HT1080 (cell line): ENCODE measurements at regions not wholly inside any gene's neighbourhood (a gene's known extent, or its start where the extent isn't known, plus 50 kb on each side); places are given as distances from the start of the nearest gene placed in this dataset.
"Not testable (repeated sequence)": the region's sequence is repeated elsewhere in the genome, so short reads cannot be mapped to it uniquely, and the experiment has no call there.

Source experiments
- DNase-seq: peaks from one replicate; pipeline ENCODE4 v3.0.0-alpha.2; 2015; ENCODE audit warnings: low read depth

- no peak for DNase-seq
Measured at GRCh38 chr13:52931131-52931530, 82.7 kb upstream of the PCDH8 start.

DNA sequence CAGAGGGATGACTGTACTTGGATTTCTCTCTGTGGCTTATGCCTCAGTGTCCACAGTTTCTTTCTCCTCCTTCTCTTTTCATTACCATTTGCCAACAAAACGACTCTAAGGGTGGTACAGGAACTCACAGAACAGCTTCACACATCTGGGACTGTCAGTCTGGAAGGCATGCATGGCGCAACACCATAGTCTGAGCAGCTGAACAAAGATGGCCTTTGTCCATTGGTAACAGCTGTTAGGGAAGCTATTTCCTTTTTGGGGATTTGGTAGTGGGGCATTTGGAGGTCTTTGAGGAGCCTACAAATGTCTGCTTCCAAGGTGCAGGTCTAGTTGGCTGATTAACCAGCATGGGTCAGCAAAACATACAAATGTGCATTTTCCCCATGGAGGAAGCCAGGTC, 81.4 kb upstream of the PCDH8 start:
- DNase-seq = no peak

GRCh38 chr13:52926971-52927370, 78.5 kb upstream of the PCDH8 start:
- DNase-seq = no peak

GRCh38 chr13:52925775-52926285, 77.4 kb upstream of the PCDH8 start:
- DNase-seq = no peak

DNA sequence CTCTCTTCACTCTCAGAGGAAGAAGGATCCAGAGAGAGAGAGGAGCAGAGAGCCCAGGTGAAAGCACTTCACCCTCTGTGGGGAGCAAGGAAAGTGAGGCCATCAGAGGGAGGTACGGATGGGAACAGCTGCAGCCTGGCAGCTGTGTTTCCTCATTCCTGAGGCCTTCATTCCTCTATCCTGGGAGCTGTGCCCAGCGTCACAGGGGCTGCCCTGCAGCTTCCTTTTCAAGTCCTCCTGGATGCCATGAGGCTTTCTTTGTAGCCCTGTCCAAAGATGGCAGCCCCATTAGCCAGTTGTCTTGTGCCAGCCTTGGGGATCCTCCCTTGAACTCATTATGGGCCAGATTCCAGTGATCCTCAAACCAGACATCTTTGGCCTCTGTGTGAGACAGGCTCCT, 76.8 kb upstream of the PCDH8 start:
- DNase-seq = no peak

- no peak for DNase-seq
Measured at GRCh38 chr13:52924289-52925148, 76.1 kb upstream of the PCDH8 start.

GRCh38 chr13:52922961-52923360, 74.5 kb upstream of the PCDH8 start:
- DNase-seq = no peak

DNA sequence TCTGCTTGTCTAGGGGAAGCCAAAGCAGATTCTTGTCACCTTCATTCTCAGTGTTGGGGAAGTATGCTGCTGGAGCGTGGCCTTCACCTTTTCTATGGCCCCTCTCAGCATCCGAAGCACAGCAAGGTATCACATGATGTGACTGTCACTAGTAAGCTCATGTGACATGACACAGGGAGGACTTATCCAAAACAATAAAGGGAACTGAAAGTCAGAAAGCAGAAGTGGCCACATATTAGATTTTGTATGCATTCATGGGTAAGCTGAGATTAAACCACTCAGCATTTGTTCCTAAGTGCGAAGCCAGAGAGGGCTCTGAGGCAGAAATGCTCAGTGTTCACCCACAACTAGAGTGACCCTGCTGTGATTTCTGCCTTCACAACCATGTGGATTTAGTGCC, 72.8 kb upstream of the PCDH8 start:
- DNase-seq = no peak

DNA sequence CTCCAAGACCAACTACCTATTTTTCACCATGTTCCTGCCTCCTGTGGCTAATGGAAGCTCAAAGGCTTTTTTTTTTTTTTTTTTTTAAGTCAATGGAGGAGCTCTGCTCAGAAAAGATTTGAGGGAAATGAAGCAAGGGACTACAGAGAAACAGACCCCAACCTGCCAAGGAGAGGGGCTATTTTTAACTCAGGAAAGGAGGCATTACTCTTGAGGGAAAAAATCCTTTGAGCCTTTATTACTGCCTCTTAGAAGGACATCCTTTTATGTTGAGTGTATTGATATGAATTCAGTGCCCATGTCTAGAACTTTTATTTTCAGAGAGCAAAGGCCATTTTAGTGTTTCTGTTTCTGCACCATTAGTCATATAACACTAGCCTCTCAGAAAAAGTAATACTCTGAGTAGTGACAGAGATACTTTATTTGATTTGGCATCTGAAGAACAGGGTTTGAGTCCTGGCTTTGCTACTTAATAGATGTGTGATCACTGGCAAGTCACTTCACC, 68.1 kb upstream of the PCDH8 start:
- DNase-seq = no peak

DNA sequence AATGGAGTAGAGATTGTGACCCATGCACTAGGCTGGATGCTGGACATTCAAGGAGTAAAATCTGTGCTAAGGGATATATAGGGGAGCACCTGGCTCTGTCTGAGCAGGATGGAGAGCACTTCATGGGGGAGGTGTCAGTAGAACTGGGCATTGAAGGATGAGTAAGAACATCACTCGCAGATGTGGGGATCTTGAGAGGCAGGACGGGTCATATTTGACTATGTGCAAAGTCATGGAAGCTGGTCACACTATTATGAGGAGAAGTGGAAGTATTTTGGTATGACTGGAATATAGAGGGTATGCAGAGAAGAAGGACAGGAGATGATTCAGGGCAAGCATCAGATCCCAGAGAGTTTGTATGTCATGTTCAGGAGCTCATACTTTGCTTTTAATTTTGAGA, 62.9 kb upstream of the PCDH8 start:
- DNase-seq = no peak

DNA sequence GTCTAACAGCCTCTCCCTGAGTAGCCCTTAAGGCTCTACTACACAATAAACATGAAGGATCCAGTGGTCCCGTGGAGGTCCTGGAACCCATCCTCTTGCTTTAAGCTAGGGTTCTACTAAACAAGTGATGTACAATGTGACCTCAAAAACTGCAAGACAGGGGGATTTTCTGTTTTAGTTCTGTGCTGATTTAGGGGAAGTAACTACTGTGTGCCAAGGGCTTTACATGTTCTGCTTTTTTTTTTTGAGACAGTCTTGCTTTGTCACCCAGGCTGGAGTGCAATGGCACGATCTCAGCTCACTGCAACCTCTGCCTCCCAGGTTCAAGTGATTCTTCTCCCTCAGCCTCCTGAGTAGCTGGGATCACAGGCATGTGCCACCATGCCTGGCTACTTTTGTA, 61.9 kb upstream of the PCDH8 start:
- DNase-seq = not testable (repeated sequence)

- DNase-seq = no peak
Measured at GRCh38 chr13:52906122-52906903, 57.9 kb upstream of the PCDH8 start.

GRCh38 chr13:52905701-52906100, 57.3 kb upstream of the PCDH8 start:
- no peak for DNase-seq

DNA sequence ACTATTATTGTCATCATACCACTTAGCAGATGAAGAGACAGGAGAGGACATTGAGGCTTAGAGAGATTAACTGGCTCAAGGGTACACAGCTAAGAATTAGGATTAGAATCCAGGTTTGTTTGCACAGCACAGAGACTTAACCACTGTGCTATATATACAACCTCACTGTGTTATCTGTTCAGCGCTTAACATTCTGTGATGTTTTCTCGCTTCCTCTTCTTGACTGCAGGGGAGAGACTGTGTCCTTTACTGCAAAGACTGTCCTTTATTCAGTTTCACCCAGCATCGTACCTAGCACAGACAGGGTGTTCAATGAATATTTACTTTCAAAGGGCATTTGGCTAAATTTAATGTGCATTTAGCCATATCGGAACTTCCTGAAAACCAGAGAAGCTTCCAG, 54.9 kb upstream of the PCDH8 start:
- no peak for DNase-seq

- DNase-seq = no peak
Measured at GRCh38 chr13:52899206-52899605, 50.8 kb upstream of the PCDH8 start.
